ENCODE measurements at regions not wholly inside any gene's neighbourhood (a gene's known extent, or its start where the extent isn't known, plus 50 kb on each side); places are given as distances from the start of the nearest gene placed in this dataset.
"Not testable (repeated sequence)": the region's sequence is repeated elsewhere in the genome, so short reads cannot be mapped to it uniquely, and the experiment has no call there.

GRCh38 chr18:8989855-8990254 lies 112.6 kb upstream of the NDUFV2 start:
- H3K27ac ChIP-seq, result no peak overlapping the region
- intact Hi-C loops (cut with DNase I), result loop anchor here (10.0 kb wide), 1 partner anchor 295 kb away; no protein-coding TSS in a partner anchor
- no peak overlapping the region for H3K4me3 ChIP-seq

GRCh38 chr18:8990276-8991031 lies 112.0 kb upstream of the NDUFV2 start:
- Histone ChIP-seq H3K9me3 (no peaks in the 10 kb centered on the region), H3K36me3 (no peaks in the 10 kb centered on the region), H3K4me1 (no peaks in the 10 kb centered on the region), H3K27ac (no peak overlapping the region), H3K27me3 (no peaks in the 10 kb centered on the region), H3K4me3 (no peak overlapping the region)
- ATAC-seq (peak; percentile 23), DNase-seq (no peak)
- intact Hi-C loops (cut with DNase I), result no loop called here
- TF ChIP-seq CTCF (IDR thresholded peaks at IDR 0.05), result no peak

More at GRCh38 chr18:8989855-8990254, 112.6 kb upstream of the NDUFV2 start:
- ATAC-seq (no peak), DNase-seq (no peak)
- H3K4me1 ChIP-seq, result no peaks in the 10 kb centered on the region
- H3K36me3 ChIP-seq, result no peaks in the 10 kb centered on the region
- H3K9me3 ChIP-seq, result no peaks in the 10 kb centered on the region
- TF ChIP-seq CTCF (IDR thresholded peaks at IDR 0.05), result no peak
- no peaks in the 10 kb centered on the region for H3K27me3 ChIP-seq

- Histone ChIP-seq H3K27ac (no peak overlapping the region), H3K27me3 (no peaks in the 10 kb centered on the region), H3K9me3 (no peaks in the 10 kb centered on the region), H3K4me1 (no peaks in the 10 kb centered on the region), H3K36me3 (no peaks in the 10 kb centered on the region), H3K4me3 (no peak overlapping the region)
- ATAC-seq, result no peak
- intact Hi-C loops (cut with DNase I), result no loop called here
- TF ChIP-seq CTCF (IDR thresholded peaks at IDR 0.05), result no peak
- DNase-seq, result no peak
These were observed 111.3 kb upstream of the NDUFV2 start for GRCh38 chr18:8991155-8991554.

GRCh38 chr18:8992500-8992899 lies 110.0 kb upstream of the NDUFV2 start:
- DNase-seq; H3K4me3 ChIP-seq; intact Hi-C loops (cut with DNase I); H3K9me3 ChIP-seq; H3K4me1 ChIP-seq; H3K27ac ChIP-seq; H3K27me3 ChIP-seq; ATAC-seq; H3K36me3 ChIP-seq: not testable (repeated sequence)

- Histone ChIP-seq H3K27me3 (no peaks in the 10 kb centered on the region), H3K9me3 (no peaks in the 10 kb centered on the region), H3K27ac (no peak overlapping the region), H3K4me1 (no peaks in the 10 kb centered on the region), H3K4me3 (no peak overlapping the region), H3K36me3 (no peaks in the 10 kb centered on the region)
- ATAC-seq, result no peak
- intact Hi-C loops (cut with DNase I), result no loop called here
- DNase-seq, result no peak
- no peak for TF ChIP-seq CTCF (IDR thresholded peaks at IDR 0.05)
These were observed 107.9 kb upstream of the NDUFV2 start for GRCh38 chr18:8994603-8995002.

- no peak for DNase-seq
These were observed 107.4 kb upstream of the NDUFV2 start for GRCh38 chr18:8995096-8995495.

More at GRCh38 chr18:8995096-8995495, 107.4 kb upstream of the NDUFV2 start:
- intact Hi-C loops (cut with DNase I), result no loop called here
- H3K27me3 ChIP-seq, result no peaks in the 10 kb centered on the region
- no peak for ATAC-seq
- no peak for TF ChIP-seq CTCF (IDR thresholded peaks at IDR 0.05)
- no peaks in the 10 kb centered on the region for H3K4me1 ChIP-seq
- no peak overlapping the region for H3K4me3 ChIP-seq
- no peaks in the 10 kb centered on the region for H3K36me3 ChIP-seq
- H3K27ac ChIP-seq, result no peak overlapping the region
- no peaks in the 10 kb centered on the region for H3K9me3 ChIP-seq

Measured in upper lobe of right lung (tissue), 1 donor.